HT1080 (cell line): ENCODE measurements at regions not wholly inside any gene's neighbourhood (a gene's known extent, or its start where the extent isn't known, plus 50 kb on each side); places are given as distances from the start of the nearest gene placed in this dataset.
"Not testable (repeated sequence)": the region's sequence is repeated elsewhere in the genome, so short reads cannot be mapped to it uniquely, and the experiment has no call there.

ENCODE experiments used
- DNase-seq: peaks from one replicate; pipeline ENCODE4 v3.0.0-alpha.2; 2015; ENCODE audit warnings: low read depth

- peak; percentile 82 for DNase-seq
Measured at GRCh38 chrX:150051096-150051495, 112.8 kb upstream of the EOLA2 start.

GRCh38 chrX:150052226-150052625 is 113.9 kb upstream of the EOLA2 start:
- DNase-seq: no peak

GRCh38 chrX:150058728-150059127 is 120.4 kb upstream of the EOLA2 start:
- no peak for DNase-seq

GRCh38 chrX:150060406-150060805 is 122.1 kb upstream of the EOLA2 start:
- peak; percentile 43 for DNase-seq

GRCh38 chrX:150062292-150063137 is 124.2 kb upstream of the EOLA2 start:
- DNase-seq: peak; percentile 83

- no peak for DNase-seq
Measured at GRCh38 chrX:150063138-150063518, 124.8 kb upstream of the EOLA2 start.

GRCh38 chrX:150063674-150064073 is 125.4 kb upstream of the EOLA2 start:
- no peak for DNase-seq

GRCh38 chrX:150074175-150074574 is 135.9 kb upstream of the EOLA2 start:
- DNase-seq: no peak

- no peak for DNase-seq
Measured at GRCh38 chrX:150080497-150080896, 142.2 kb upstream of the EOLA2 start.

- DNase-seq: no peak
Measured at GRCh38 chrX:150081076-150081475, 142.8 kb upstream of the EOLA2 start.

GRCh38 chrX:150084496-150085229 is 146.4 kb upstream of the EOLA2 start:
- peak; percentile 68 for DNase-seq

GRCh38 chrX:150085881-150086280 is 147.6 kb upstream of the EOLA2 start:
- DNase-seq: peak; percentile 59

GRCh38 chrX:150086371-150086770 is 148.1 kb upstream of the EOLA2 start:
- no peak for DNase-seq

- DNase-seq: no peak
Measured at GRCh38 chrX:150087612-150088011, 149.3 kb upstream of the EOLA2 start.

GRCh38 chrX:150088042-150088441 is 149.8 kb upstream of the EOLA2 start:
- DNase-seq: no peak

- DNase-seq: no peak
Measured at GRCh38 chrX:150088766-150089518, 150.7 kb upstream of the EOLA2 start.

GRCh38 chrX:150091300-150091699 is 153.0 kb upstream of the EOLA2 start:
- not testable (repeated sequence) for DNase-seq

GRCh38 chrX:150092549-150092948 is 154.3 kb upstream of the EOLA2 start:
- DNase-seq: no peak

- DNase-seq: no peak
Measured at GRCh38 chrX:150094375-150094774, 156.1 kb upstream of the EOLA2 start.

- DNase-seq: no peak
Measured at GRCh38 chrX:150094996-150095395, 156.7 kb upstream of the EOLA2 start.

- no peak for DNase-seq
Measured at GRCh38 chrX:150099316-150099715, 161.0 kb upstream of the EOLA2 start.

- no peak for DNase-seq
Measured at GRCh38 chrX:150100261-150100660, 162.0 kb upstream of the EOLA2 start.
